ENCODE measurements at regions not wholly inside any gene's neighbourhood (a gene's known extent, or its start where the extent isn't known, plus 50 kb on each side); places are given as distances from the start of the nearest gene placed in this dataset.

DNA sequence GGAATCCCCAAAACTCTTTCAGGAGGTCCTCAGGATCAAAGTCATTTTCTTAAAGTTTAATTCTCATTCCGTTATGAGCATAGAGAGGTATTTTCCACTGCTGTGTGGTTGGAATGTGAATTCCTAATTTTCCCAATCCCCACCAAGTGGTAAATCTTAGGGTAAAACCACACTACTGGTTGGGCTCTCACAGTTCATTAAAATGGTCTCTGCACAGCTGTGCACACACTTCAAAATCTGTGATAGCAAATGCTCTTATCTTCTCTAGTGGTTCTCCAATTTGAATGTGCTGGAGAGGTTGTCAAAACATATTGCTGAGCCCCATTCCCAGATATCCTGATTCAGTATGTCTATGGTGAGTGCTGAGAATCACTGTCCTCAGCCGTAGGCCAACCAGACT is 189.1 kb downstream of the BMP4 start:
- TF ChIP-seq NANOG (IDR thresholded peaks at IDR 0.05; ENCODE audit: borderline replicate concordance) (no peak), CTCF (conservative IDR thresholded peaks at IDR 0.05; ENCODE audit: low read depth in 2 of 2) (no peak), CREB1 (CRISPR knock-in tag; IDR thresholded peaks at IDR 0.05; ENCODE audit: low read depth) (no peak), POLR2AphosphoS5 (IDR thresholded peaks at IDR 0.05; ENCODE audit: low read depth) (no peak), EZH2 (IDR thresholded peaks at IDR 0.05; ENCODE audit: low read depth, unreplicated experiment) (no peak), JUNB (IDR thresholded peaks at IDR 0.05; ENCODE audit: unreplicated experiment) (no peak), EZH2phosphoT487 (IDR thresholded peaks at IDR 0.05; ENCODE audit: unreplicated experiment) (no peak), ZNF331 (CRISPR knock-in tag; IDR thresholded peaks at IDR 0.05; ENCODE audit: low read depth) (no peak), ZNF114 (CRISPR knock-in tag; IDR thresholded peaks at IDR 0.05) (no peak), STAT1 (IDR thresholded peaks at IDR 0.05; ENCODE audit: unreplicated experiment) (no peak)
- TF ChIP-seq, protein P1, sequence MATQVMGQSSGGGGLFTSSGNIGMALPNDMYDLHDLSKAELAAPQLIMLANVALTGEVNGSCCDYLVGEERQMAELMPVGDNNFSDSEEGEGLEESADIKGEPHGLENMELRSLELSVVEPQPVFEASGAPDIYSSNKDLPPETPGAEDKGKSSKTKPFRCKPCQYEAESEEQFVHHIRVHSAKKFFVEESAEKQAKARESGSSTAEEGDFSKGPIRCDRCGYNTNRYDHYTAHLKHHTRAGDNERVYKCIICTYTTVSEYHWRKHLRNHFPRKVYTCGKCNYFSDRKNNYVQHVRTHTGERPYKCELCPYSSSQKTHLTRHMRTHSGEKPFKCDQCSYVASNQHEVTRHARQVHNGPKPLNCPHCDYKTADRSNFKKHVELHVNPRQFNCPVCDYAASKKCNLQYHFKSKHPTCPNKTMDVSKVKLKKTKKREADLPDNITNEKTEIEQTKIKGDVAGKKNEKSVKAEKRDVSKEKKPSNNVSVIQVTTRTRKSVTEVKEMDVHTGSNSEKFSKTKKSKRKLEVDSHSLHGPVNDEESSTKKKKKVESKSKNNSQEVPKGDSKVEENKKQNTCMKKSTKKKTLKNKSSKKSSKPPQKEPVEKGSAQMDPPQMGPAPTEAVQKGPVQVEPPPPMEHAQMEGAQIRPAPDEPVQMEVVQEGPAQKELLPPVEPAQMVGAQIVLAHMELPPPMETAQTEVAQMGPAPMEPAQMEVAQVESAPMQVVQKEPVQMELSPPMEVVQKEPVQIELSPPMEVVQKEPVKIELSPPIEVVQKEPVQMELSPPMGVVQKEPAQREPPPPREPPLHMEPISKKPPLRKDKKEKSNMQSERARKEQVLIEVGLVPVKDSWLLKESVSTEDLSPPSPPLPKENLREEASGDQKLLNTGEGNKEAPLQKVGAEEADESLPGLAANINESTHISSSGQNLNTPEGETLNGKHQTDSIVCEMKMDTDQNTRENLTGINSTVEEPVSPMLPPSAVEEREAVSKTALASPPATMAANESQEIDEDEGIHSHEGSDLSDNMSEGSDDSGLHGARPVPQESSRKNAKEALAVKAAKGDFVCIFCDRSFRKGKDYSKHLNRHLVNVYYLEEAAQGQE (IDR thresholded peaks at IDR 0.05; ENCODE audit: unreplicated experiment) = no peak
- TF ChIP-seq, protein P2, sequence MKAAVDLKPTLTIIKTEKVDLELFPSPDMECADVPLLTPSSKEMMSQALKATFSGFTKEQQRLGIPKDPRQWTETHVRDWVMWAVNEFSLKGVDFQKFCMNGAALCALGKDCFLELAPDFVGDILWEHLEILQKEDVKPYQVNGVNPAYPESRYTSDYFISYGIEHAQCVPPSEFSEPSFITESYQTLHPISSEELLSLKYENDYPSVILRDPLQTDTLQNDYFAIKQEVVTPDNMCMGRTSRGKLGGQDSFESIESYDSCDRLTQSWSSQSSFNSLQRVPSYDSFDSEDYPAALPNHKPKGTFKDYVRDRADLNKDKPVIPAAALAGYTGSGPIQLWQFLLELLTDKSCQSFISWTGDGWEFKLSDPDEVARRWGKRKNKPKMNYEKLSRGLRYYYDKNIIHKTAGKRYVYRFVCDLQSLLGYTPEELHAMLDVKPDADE (IDR thresholded peaks at IDR 0.05) = no peak
- TF ChIP-seq, protein P3, sequence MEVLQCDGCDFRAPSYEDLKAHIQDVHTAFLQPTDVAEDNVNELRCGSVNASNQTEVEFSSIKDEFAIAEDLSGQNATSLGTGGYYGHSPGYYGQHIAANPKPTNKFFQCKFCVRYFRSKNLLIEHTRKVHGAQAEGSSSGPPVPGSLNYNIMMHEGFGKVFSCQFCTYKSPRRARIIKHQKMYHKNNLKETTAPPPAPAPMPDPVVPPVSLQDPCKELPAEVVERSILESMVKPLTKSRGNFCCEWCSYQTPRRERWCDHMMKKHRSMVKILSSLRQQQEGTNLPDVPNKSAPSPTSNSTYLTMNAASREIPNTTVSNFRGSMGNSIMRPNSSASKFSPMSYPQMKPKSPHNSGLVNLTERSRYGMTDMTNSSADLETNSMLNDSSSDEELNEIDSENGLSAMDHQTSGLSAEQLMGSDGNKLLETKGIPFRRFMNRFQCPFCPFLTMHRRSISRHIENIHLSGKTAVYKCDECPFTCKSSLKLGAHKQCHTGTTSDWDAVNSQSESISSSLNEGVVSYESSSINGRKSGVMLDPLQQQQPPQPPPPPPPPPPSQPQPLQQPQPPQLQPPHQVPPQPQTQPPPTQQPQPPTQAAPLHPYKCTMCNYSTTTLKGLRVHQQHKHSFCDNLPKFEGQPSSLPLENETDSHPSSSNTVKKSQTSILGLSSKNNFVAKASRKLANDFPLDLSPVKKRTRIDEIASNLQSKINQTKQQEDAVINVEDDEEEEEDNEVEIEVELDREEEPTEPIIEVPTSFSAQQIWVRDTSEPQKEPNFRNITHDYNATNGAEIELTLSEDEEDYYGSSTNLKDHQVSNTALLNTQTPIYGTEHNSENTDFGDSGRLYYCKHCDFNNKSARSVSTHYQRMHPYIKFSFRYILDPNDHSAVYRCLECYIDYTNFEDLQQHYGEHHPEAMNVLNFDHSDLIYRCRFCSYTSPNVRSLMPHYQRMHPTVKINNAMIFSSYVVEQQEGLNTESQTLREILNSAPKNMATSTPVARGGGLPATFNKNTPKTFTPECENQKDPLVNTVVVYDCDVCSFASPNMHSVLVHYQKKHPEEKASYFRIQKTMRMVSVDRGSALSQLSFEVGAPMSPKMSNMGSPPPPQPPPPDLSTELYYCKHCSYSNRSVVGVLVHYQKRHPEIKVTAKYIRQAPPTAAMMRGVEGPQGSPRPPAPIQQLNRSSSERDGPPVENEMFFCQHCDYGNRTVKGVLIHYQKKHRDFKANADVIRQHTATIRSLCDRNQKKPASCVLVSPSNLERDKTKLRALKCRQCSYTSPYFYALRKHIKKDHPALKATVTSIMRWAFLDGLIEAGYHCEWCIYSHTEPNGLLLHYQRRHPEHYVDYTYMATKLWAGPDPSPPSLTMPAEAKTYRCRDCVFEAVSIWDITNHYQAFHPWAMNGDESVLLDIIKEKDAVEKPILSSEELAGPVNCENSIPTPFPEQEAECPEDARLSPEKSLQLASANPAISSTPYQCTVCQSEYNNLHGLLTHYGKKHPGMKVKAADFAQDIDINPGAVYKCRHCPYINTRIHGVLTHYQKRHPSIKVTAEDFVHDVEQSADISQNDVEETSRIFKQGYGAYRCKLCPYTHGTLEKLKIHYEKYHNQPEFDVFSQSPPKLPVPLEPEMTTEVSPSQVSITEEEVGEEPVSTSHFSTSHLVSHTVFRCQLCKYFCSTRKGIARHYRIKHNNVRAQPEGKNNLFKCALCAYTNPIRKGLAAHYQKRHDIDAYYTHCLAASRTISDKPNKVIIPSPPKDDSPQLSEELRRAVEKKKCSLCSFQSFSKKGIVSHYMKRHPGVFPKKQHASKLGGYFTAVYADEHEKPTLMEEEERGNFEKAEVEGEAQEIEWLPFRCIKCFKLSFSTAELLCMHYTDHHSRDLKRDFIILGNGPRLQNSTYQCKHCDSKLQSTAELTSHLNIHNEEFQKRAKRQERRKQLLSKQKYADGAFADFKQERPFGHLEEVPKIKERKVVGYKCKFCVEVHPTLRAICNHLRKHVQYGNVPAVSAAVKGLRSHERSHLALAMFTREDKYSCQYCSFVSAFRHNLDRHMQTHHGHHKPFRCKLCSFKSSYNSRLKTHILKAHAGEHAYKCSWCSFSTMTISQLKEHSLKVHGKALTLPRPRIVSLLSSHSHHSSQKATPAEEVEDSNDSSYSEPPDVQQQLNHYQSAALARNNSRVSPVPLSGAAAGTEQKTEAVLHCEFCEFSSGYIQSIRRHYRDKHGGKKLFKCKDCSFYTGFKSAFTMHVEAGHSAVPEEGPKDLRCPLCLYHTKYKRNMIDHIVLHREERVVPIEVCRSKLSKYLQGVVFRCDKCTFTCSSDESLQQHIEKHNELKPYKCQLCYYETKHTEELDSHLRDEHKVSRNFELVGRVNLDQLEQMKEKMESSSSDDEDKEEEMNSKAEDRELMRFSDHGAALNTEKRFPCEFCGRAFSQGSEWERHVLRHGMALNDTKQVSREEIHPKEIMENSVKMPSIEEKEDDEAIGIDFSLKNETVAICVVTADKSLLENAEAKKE (CRISPR knock-in tag; IDR thresholded peaks at IDR 0.05) = no peak

Measured in GM23338 (cell line).